ENCODE measurements at regions not wholly inside any gene's neighbourhood (a gene's known extent, or its start where the extent isn't known, plus 50 kb on each side); places are given as distances from the start of the nearest gene placed in this dataset.

GRCh38 chr15:24733659-24734058, 58.1 kb downstream of the NPAP1 start:
- DNase-seq (ENCODE audit: insufficient read length, low spot score) (no peak), FAIRE-seq (no peak)
- TF ChIP-seq TAF1 (IDR thresholded peaks at IDR 0.05; ENCODE audit: low read depth, low read length) (no peak), PAX5 (IDR thresholded peaks at IDR 0.05; ENCODE audit: insufficient read depth, low read length, severe bottlenecking) (no peak), POU2F2 (IDR thresholded peaks at IDR 0.05; ENCODE audit: low read depth, low read length) (no peak), SPI1 (IDR thresholded peaks at IDR 0.05; ENCODE audit: low read depth, low read length) (no peak), POLR2A (IDR thresholded peaks at IDR 0.05; ENCODE audit: low read depth, low read length) (no peak), POLR2AphosphoS5 (IDR thresholded peaks at IDR 0.05; ENCODE audit: low read depth, low read length) (no peak)

GRCh38 chr15:24734396-24734795, 58.8 kb downstream of the NPAP1 start:
- no peak for FAIRE-seq
- TF ChIP-seq TAF1 (IDR thresholded peaks at IDR 0.05; ENCODE audit: low read depth, low read length), result no peak
- TF ChIP-seq SPI1 (IDR thresholded peaks at IDR 0.05; ENCODE audit: low read depth, low read length), result no peak
- TF ChIP-seq POU2F2 (IDR thresholded peaks at IDR 0.05; ENCODE audit: low read depth, low read length), result no peak
- no peak for TF ChIP-seq POLR2A (IDR thresholded peaks at IDR 0.05; ENCODE audit: low read depth, low read length)
- no peak for TF ChIP-seq POLR2AphosphoS5 (IDR thresholded peaks at IDR 0.05; ENCODE audit: low read depth, low read length)
- TF ChIP-seq PAX5 (IDR thresholded peaks at IDR 0.05; ENCODE audit: insufficient read depth, low read length, severe bottlenecking), result no peak
- no peak for DNase-seq (ENCODE audit: insufficient read length, low spot score)

- DNase-seq (ENCODE audit: insufficient read length, low spot score) (no peak), FAIRE-seq (no peak)
- no peak for TF ChIP-seq PAX5 (IDR thresholded peaks at IDR 0.05; ENCODE audit: insufficient read depth, low read length, severe bottlenecking)
- TF ChIP-seq POLR2A (IDR thresholded peaks at IDR 0.05; ENCODE audit: low read depth, low read length), result no peak
- TF ChIP-seq POLR2AphosphoS5 (IDR thresholded peaks at IDR 0.05; ENCODE audit: low read depth, low read length), result no peak
- TF ChIP-seq POU2F2 (IDR thresholded peaks at IDR 0.05; ENCODE audit: low read depth, low read length), result no peak
- TF ChIP-seq SPI1 (IDR thresholded peaks at IDR 0.05; ENCODE audit: low read depth, low read length), result no peak
- no peak for TF ChIP-seq TAF1 (IDR thresholded peaks at IDR 0.05; ENCODE audit: low read depth, low read length)
Observed at GRCh38 chr15:24745290-24745689, 69.7 kb downstream of the NPAP1 start.

GRCh38 chr15:24746094-24746493, 70.5 kb downstream of the NPAP1 start:
- no peak for FAIRE-seq
- TF ChIP-seq POLR2AphosphoS5 (IDR thresholded peaks at IDR 0.05; ENCODE audit: low read depth, low read length) (no peak), PAX5 (IDR thresholded peaks at IDR 0.05; ENCODE audit: insufficient read depth, low read length, severe bottlenecking) (no peak), POLR2A (IDR thresholded peaks at IDR 0.05; ENCODE audit: low read depth, low read length) (no peak), POU2F2 (IDR thresholded peaks at IDR 0.05; ENCODE audit: low read depth, low read length) (no peak), TAF1 (IDR thresholded peaks at IDR 0.05; ENCODE audit: low read depth, low read length) (no peak), SPI1 (IDR thresholded peaks at IDR 0.05; ENCODE audit: low read depth, low read length) (no peak)
- no peak for DNase-seq (ENCODE audit: insufficient read length, low spot score)

GRCh38 chr15:24747376-24747775, 71.8 kb downstream of the NPAP1 start:
- no peak for DNase-seq (ENCODE audit: insufficient read length, low spot score)
- no peak for FAIRE-seq

GRCh38 chr15:24748812-24749439, 73.4 kb downstream of the NPAP1 start:
- DNase-seq (ENCODE audit: insufficient read length, low spot score), result no peak
- FAIRE-seq, result no peak
- TF ChIP-seq POLR2A (IDR thresholded peaks at IDR 0.05; ENCODE audit: low read depth, low read length) (no peak), PAX5 (IDR thresholded peaks at IDR 0.05; ENCODE audit: insufficient read depth, low read length, severe bottlenecking) (no peak), POLR2AphosphoS5 (IDR thresholded peaks at IDR 0.05; ENCODE audit: low read depth, low read length) (no peak), TAF1 (IDR thresholded peaks at IDR 0.05; ENCODE audit: low read depth, low read length) (no peak), SPI1 (IDR thresholded peaks at IDR 0.05; ENCODE audit: low read depth, low read length) (no peak), POU2F2 (IDR thresholded peaks at IDR 0.05; ENCODE audit: low read depth, low read length) (no peak)

More at GRCh38 chr15:24747376-24747775, 71.8 kb downstream of the NPAP1 start:
- no peak for TF ChIP-seq SPI1 (IDR thresholded peaks at IDR 0.05; ENCODE audit: low read depth, low read length)
- TF ChIP-seq POLR2A (IDR thresholded peaks at IDR 0.05; ENCODE audit: low read depth, low read length), result no peak
- TF ChIP-seq TAF1 (IDR thresholded peaks at IDR 0.05; ENCODE audit: low read depth, low read length), result no peak
- no peak for TF ChIP-seq PAX5 (IDR thresholded peaks at IDR 0.05; ENCODE audit: insufficient read depth, low read length, severe bottlenecking)
- TF ChIP-seq POLR2AphosphoS5 (IDR thresholded peaks at IDR 0.05; ENCODE audit: low read depth, low read length), result no peak
- no peak for TF ChIP-seq POU2F2 (IDR thresholded peaks at IDR 0.05; ENCODE audit: low read depth, low read length)

- FAIRE-seq (no peak), DNase-seq (ENCODE audit: insufficient read length, low spot score) (no peak)
- TF ChIP-seq POLR2A (IDR thresholded peaks at IDR 0.05; ENCODE audit: low read depth, low read length) (no peak), POLR2AphosphoS5 (IDR thresholded peaks at IDR 0.05; ENCODE audit: low read depth, low read length) (no peak), POU2F2 (IDR thresholded peaks at IDR 0.05; ENCODE audit: low read depth, low read length) (no peak), PAX5 (IDR thresholded peaks at IDR 0.05; ENCODE audit: insufficient read depth, low read length, severe bottlenecking) (no peak), SPI1 (IDR thresholded peaks at IDR 0.05; ENCODE audit: low read depth, low read length) (no peak), TAF1 (IDR thresholded peaks at IDR 0.05; ENCODE audit: low read depth, low read length) (no peak)
Observed at GRCh38 chr15:24752354-24752753, 76.8 kb downstream of the NPAP1 start.

GRCh38 chr15:24756101-24756500, 80.5 kb downstream of the NPAP1 start:
- TF ChIP-seq SPI1 (IDR thresholded peaks at IDR 0.05; ENCODE audit: low read depth, low read length), result no peak
- TF ChIP-seq POU2F2 (IDR thresholded peaks at IDR 0.05; ENCODE audit: low read depth, low read length), result no peak
- no peak for TF ChIP-seq PAX5 (IDR thresholded peaks at IDR 0.05; ENCODE audit: insufficient read depth, low read length, severe bottlenecking)
- TF ChIP-seq POLR2A (IDR thresholded peaks at IDR 0.05; ENCODE audit: low read depth, low read length), result no peak
- no peak for TF ChIP-seq TAF1 (IDR thresholded peaks at IDR 0.05; ENCODE audit: low read depth, low read length)
- TF ChIP-seq POLR2AphosphoS5 (IDR thresholded peaks at IDR 0.05; ENCODE audit: low read depth, low read length), result no peak
- no peak for DNase-seq (ENCODE audit: insufficient read length, low spot score)
- no peak for FAIRE-seq

GRCh38 chr15:24760066-24760465, 84.5 kb downstream of the NPAP1 start:
- TF ChIP-seq SPI1 (IDR thresholded peaks at IDR 0.05; ENCODE audit: low read depth, low read length) (no peak), PAX5 (IDR thresholded peaks at IDR 0.05; ENCODE audit: insufficient read depth, low read length, severe bottlenecking) (no peak), TAF1 (IDR thresholded peaks at IDR 0.05; ENCODE audit: low read depth, low read length) (no peak), POLR2A (IDR thresholded peaks at IDR 0.05; ENCODE audit: low read depth, low read length) (no peak), POU2F2 (IDR thresholded peaks at IDR 0.05; ENCODE audit: low read depth, low read length) (no peak), POLR2AphosphoS5 (IDR thresholded peaks at IDR 0.05; ENCODE audit: low read depth, low read length) (no peak)
- DNase-seq (ENCODE audit: insufficient read length, low spot score) (no peak), FAIRE-seq (no peak)
